ENCODE measurements at regions not wholly inside any gene's neighbourhood (a gene's known extent, or its start where the extent isn't known, plus 50 kb on each side); places are given as distances from the start of the nearest gene placed in this dataset.

- H3K9me3 ChIP-seq (ENCODE audit: control insufficient read depth, low read length): no peaks in the 10 kb centered on the region
- no peak overlapping the region for H3K27ac ChIP-seq (ENCODE audit: low read length)
- ATAC-seq: no peak
- H3K27me3 ChIP-seq (ENCODE audit: control insufficient read depth, insufficient read depth): no peaks in the 10 kb centered on the region
- H3K4me1 ChIP-seq (ENCODE audit: control insufficient read depth, insufficient read depth, low read length): no peaks in the 10 kb centered on the region
- no peak overlapping the region for H3K4me3 ChIP-seq (ENCODE audit: low read length)
- 68% methylated on average over 10 of the region's 10 CpGs for WGBS
- intact Hi-C loops (cut with DNase I): no loop called here
- DNase-seq: no peak
Measured at GRCh38 chr18:41829647-41830516, 125.2 kb upstream of the PIK3C3 start.

GRCh38 chr18:41828137-41828536, 126.9 kb upstream of the PIK3C3 start:
- Histone ChIP-seq H3K27me3 (ENCODE audit: control insufficient read depth, insufficient read depth) (no peaks in the 10 kb centered on the region), H3K9me3 (ENCODE audit: control insufficient read depth, low read length) (no peaks in the 10 kb centered on the region), H3K4me1 (ENCODE audit: control insufficient read depth, insufficient read depth, low read length) (no peaks in the 10 kb centered on the region), H3K27ac (ENCODE audit: low read length) (no peak overlapping the region), H3K4me3 (ENCODE audit: low read length) (no peak overlapping the region)
- DNase-seq (no peak), ATAC-seq (no peak)
- intact Hi-C loops (cut with DNase I): no loop called here
- 20% methylated on average over 2 of the region's 2 CpGs for WGBS

GRCh38 chr18:41820784-41821183, 134.2 kb upstream of the PIK3C3 start:
- Histone ChIP-seq H3K27me3 (ENCODE audit: control insufficient read depth, insufficient read depth) (no peaks in the 10 kb centered on the region), H3K27ac (ENCODE audit: low read length) (no peak overlapping the region), H3K4me3 (ENCODE audit: low read length) (no peak overlapping the region), H3K9me3 (ENCODE audit: control insufficient read depth, low read length) (no peaks in the 10 kb centered on the region), H3K4me1 (ENCODE audit: control insufficient read depth, insufficient read depth, low read length) (no peaks in the 10 kb centered on the region)
- intact Hi-C loops (cut with DNase I): no loop called here
- no peak for DNase-seq
- WGBS: 77% methylated on average over 3 of the region's 3 CpGs
- ATAC-seq: no peak

- intact Hi-C loops (cut with DNase I): no loop called here
- WGBS: 73% methylated on average over 11 of the region's 11 CpGs
- DNase-seq: no peak
- Histone ChIP-seq H3K4me1 (ENCODE audit: control insufficient read depth, insufficient read depth, low read length) (no peaks in the 10 kb centered on the region), H3K27me3 (ENCODE audit: control insufficient read depth, insufficient read depth) (no peaks in the 10 kb centered on the region), H3K9me3 (ENCODE audit: control insufficient read depth, low read length) (no peaks in the 10 kb centered on the region), H3K27ac (ENCODE audit: low read length) (no peak overlapping the region), H3K4me3 (ENCODE audit: low read length) (no peak overlapping the region)
- ATAC-seq: peak in 1 of 2 donors; percentile 14
Measured at GRCh38 chr18:41818381-41819355, 136.4 kb upstream of the PIK3C3 start.

GRCh38 chr18:41814651-41815050, 140.4 kb upstream of the PIK3C3 start:
- intact Hi-C loops (cut with DNase I): no loop called here
- no peaks in the 10 kb centered on the region for H3K4me1 ChIP-seq (ENCODE audit: control insufficient read depth, insufficient read depth, low read length)
- H3K27ac ChIP-seq (ENCODE audit: low read length): no peak overlapping the region
- no peak overlapping the region for H3K4me3 ChIP-seq (ENCODE audit: low read length)
- DNase-seq (no peak), ATAC-seq (no peak)
- H3K27me3 ChIP-seq (ENCODE audit: control insufficient read depth, insufficient read depth): no peaks in the 10 kb centered on the region
- no peaks in the 10 kb centered on the region for H3K9me3 ChIP-seq (ENCODE audit: control insufficient read depth, low read length)
- 47% methylated on average over 2 of the region's 2 CpGs for WGBS

GRCh38 chr18:41809652-41810051, 145.4 kb upstream of the PIK3C3 start:
- DNase-seq: no peak
- Histone ChIP-seq H3K27me3 (ENCODE audit: control insufficient read depth, insufficient read depth) (no peaks in the 10 kb centered on the region), H3K4me1 (ENCODE audit: control insufficient read depth, insufficient read depth, low read length) (no peaks in the 10 kb centered on the region), H3K4me3 (ENCODE audit: low read length) (no peak overlapping the region), H3K27ac (ENCODE audit: low read length) (no peak overlapping the region), H3K9me3 (ENCODE audit: control insufficient read depth, low read length) (no peaks in the 10 kb centered on the region)
- no peak for ATAC-seq
- intact Hi-C loops (cut with DNase I): no loop called here
- 49% methylated on average over 2 of the region's 2 CpGs for WGBS

- intact Hi-C loops (cut with DNase I): no loop called here
- no peak for ATAC-seq
- Histone ChIP-seq H3K4me3 (ENCODE audit: low read length) (no peak overlapping the region), H3K27me3 (ENCODE audit: control insufficient read depth, insufficient read depth) (peaks cover 4% of the 10 kb centered on the region), H3K9me3 (ENCODE audit: control insufficient read depth, low read length) (no peaks in the 10 kb centered on the region), H3K4me1 (ENCODE audit: control insufficient read depth, insufficient read depth, low read length) (no peaks in the 10 kb centered on the region), H3K27ac (ENCODE audit: low read length) (no peak overlapping the region)
- WGBS: 67% methylated on average over 3 of the region's 3 CpGs
- DNase-seq: no peak
Measured at GRCh38 chr18:41805341-41805740, 149.7 kb upstream of the PIK3C3 start.

GRCh38 chr18:41798879-41799278, 156.2 kb upstream of the PIK3C3 start:
- Histone ChIP-seq H3K4me1 (ENCODE audit: control insufficient read depth, insufficient read depth, low read length) (no peaks in the 10 kb centered on the region), H3K27ac (ENCODE audit: low read length) (no peak overlapping the region), H3K9me3 (ENCODE audit: control insufficient read depth, low read length) (no peaks in the 10 kb centered on the region), H3K27me3 (ENCODE audit: control insufficient read depth, insufficient read depth) (peaks cover 4% of the 10 kb centered on the region), H3K4me3 (ENCODE audit: low read length) (no peak overlapping the region)
- intact Hi-C loops (cut with DNase I): no loop called here
- 38% methylated on average over 2 of the region's 2 CpGs for WGBS
- DNase-seq (no peak), ATAC-seq (no peak)

GRCh38 chr18:41790687-41791086, 164.3 kb upstream of the PIK3C3 start:
- WGBS: 80% methylated on average over 5 of the region's 5 CpGs
- H3K27ac ChIP-seq (ENCODE audit: low read length): no peak overlapping the region
- no peaks in the 10 kb centered on the region for H3K27me3 ChIP-seq (ENCODE audit: control insufficient read depth, insufficient read depth)
- DNase-seq (no peak), ATAC-seq (no peak)
- no peaks in the 10 kb centered on the region for H3K9me3 ChIP-seq (ENCODE audit: control insufficient read depth, low read length)
- H3K4me3 ChIP-seq (ENCODE audit: low read length): no peak overlapping the region
- H3K4me1 ChIP-seq (ENCODE audit: control insufficient read depth, insufficient read depth, low read length): no peaks in the 10 kb centered on the region
- intact Hi-C loops (cut with DNase I): no loop called here

- no peak overlapping the region for H3K27ac ChIP-seq (ENCODE audit: low read length)
- no peaks in the 10 kb centered on the region for H3K4me1 ChIP-seq (ENCODE audit: control insufficient read depth, insufficient read depth, low read length)
- 48% methylated on average over 2 of the region's 2 CpGs for WGBS
- DNase-seq: no peak
- no peaks in the 10 kb centered on the region for H3K9me3 ChIP-seq (ENCODE audit: control insufficient read depth, low read length)
- no peaks in the 10 kb centered on the region for H3K27me3 ChIP-seq (ENCODE audit: control insufficient read depth, insufficient read depth)
- intact Hi-C loops (cut with DNase I): no loop called here
- H3K4me3 ChIP-seq (ENCODE audit: low read length): no peak overlapping the region
- no peak for ATAC-seq
Measured at GRCh38 chr18:41789001-41789400, 166.0 kb upstream of the PIK3C3 start.

GRCh38 chr18:41783879-41784278, 171.2 kb upstream of the PIK3C3 start:
- Histone ChIP-seq H3K4me1 (ENCODE audit: control insufficient read depth, insufficient read depth, low read length) (no peaks in the 10 kb centered on the region), H3K9me3 (ENCODE audit: control insufficient read depth, low read length) (no peaks in the 10 kb centered on the region), H3K27ac (ENCODE audit: low read length) (no peak overlapping the region), H3K27me3 (ENCODE audit: control insufficient read depth, insufficient read depth) (no peaks in the 10 kb centered on the region), H3K4me3 (ENCODE audit: low read length) (no peak overlapping the region)
- intact Hi-C loops (cut with DNase I): no loop called here
- ATAC-seq (no peak), DNase-seq (no peak)
- WGBS: 71% methylated on average over 1 of the region's 1 CpG
